GM18870 (cell line): ENCODE measurements at regions not wholly inside any gene's neighbourhood (a gene's known extent, or its start where the extent isn't known, plus 50 kb on each side); places are given as distances from the start of the nearest gene placed in this dataset.

Experiments
- ATAC-seq: cut with Tn5 transposase; IDR thresholded peaks from one replicate; pipeline ENCODE4 v1.9.1; 2021; ENCODE audit warnings: moderate library complexity; ENCODE audit not compliant: unreplicated experiment

GRCh38 chr1:191953526-191953925, 204.7 kb upstream of the RGS18 start:
- ATAC-seq, result no peak

GRCh38 chr1:191959856-191960255, 198.4 kb upstream of the RGS18 start:
- ATAC-seq, result no peak

DNA sequence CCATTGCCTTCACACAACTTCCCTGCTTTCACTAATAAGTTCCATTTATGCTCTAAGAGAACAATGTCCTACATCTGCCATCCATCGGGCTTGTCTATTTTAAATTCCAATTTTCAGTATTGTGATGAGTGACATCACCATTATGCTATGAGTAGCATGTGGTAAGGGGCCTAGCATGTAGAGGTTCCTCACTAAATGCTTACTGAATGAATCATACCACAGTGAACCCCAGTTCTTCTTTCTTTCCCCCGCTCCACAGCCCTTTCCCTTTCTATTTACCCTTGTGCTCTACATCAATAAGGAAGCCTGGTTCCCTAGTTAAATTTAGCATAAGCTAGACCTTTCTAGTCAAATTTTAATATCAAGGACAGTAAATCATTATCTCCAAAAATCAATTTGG, 195.0 kb upstream of the RGS18 start:
- no peak for ATAC-seq

DNA sequence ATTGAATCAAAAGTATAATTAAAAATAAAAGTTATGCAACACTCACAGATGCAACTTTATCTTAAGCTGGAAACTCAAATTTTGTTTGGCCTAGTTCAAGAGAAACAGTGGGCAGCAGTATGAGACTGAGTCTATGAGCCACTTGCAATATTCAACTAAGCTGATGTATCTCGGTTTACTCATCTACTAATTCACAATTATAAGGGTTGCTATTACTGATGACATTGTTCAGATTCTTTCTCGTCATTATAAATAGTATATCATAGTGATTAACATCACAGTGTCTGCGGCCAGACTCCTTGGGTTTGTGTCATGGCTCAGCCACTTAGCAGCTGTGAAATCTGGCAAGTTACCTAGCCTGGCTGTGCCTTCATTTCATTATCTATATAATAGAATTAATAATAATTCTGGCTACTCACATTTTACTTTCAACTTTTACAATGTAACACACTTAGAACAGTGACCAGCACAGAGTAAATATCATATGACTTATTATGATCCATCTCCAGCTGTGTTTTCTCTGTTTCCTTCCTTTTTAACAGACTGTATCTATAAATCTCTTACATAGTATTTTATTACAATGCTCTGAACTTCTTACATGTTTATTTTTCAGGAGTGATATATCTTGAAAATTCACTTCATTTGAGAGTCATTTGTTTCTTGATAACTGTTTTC, 194.3 kb upstream of the RGS18 start:
- ATAC-seq, result no peak

GRCh38 chr1:191969290-191969689, 189.0 kb upstream of the RGS18 start:
- ATAC-seq, result no peak

GRCh38 chr1:191970116-191970515, 188.1 kb upstream of the RGS18 start:
- ATAC-seq, result no peak

GRCh38 chr1:191971447-191971846, 186.8 kb upstream of the RGS18 start:
- ATAC-seq, result no peak

- ATAC-seq, result no peak
Observed at GRCh38 chr1:191974004-191974403, 184.3 kb upstream of the RGS18 start.

DNA sequence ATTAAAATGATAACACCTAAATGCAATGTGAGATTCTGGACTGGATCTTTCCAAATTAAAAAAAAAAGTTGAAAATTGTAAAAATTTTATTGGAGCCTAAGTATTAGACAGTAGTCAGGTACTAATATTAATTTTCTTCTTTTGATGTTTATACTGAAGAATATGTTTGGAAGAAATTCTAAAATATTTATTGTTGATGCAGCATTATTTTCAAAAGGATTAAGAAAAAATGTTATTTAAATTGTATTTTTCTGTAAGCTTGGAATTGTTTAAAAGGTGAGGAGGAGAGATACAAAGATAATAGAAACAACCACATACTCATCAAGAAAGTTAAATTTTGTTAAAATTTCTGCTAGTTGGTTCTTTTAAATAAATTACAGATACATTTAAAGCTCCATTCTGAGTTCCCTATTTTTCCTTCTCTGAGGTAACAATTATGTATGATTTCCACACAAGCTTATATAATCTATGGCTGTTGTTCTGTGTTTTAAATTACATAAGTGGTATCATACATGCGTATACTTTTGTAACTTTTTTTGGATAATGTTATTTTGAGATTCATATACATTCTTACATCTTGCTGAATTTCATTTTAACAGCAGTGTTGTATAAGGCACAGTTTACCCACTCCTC, 180.3 kb upstream of the RGS18 start:
- ATAC-seq, result no peak

GRCh38 chr1:191984856-191985255, 173.4 kb upstream of the RGS18 start:
- ATAC-seq, result no peak

GRCh38 chr1:191992118-191992517, 166.1 kb upstream of the RGS18 start:
- no peak for ATAC-seq

DNA sequence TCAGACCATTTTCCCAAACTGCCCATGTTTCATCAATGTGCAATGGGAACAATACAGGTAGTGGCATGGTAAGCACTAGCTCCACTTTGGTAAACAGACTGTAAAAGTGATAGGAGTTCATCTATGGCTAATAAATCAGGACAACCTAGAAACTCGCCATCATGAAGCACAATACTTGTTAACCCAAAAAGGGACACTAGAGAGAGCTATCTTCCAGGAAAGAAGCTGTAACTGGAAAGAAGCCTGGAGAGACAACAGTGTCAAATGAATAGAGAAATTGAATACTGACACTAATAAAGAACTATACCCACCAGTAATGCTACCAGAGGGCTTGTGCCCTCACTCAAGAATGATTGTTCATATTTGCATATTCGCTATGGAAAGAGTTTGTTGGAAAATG, 164.7 kb upstream of the RGS18 start:
- ATAC-seq, result no peak

DNA sequence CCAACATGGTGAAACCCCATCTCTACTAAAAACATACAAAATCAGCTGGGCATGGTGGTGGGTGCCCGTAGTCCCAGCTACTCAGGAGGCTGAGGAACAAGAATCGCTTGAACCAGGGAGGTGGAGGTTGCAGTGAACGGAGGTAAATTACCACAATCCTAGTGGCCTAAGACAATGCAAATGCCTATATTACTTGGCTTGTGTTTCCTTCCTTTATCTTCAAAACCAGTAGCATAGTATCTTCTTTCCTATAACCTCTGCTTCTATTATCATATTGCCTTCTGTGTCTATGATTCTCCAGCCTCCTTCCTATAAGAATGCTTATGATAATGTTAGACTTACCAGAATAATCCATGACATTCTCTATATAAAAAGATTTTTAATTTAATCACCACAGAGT, 156.2 kb upstream of the RGS18 start:
- no peak for ATAC-seq

DNA sequence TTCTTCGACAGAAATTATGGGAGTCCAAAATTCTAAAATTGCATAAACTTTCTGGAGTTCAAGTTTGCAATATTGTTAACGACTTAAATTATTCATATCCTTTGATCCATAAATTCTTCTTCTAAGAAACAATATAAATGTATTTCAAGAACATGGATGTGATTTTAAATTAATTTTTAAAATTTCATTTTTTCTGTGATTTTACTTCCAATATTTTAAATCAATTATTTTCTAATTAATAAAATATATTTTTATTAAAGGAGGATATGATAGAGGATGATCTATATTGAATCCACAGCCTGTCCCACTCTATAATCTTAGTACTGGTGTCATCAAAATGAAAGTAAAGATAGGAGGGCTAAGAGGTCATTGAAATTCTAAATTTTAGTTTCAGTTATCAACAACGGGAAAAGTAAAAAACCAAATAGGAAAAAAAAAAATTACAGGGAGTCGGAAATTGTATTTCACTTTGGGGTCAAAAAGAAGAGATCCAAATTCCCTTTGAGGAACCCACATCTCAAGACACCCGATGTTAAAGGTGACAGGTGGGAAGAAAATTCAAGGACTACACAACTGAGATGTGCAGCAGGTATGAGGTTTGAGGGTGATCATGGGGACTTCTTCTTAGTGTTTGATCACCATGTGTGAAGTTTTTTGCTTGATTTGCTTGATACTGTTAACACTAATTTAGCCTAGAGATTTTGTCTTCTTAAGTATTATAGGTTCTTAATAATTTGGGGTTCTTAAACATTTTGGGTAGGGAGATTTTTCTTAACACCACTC, 154.8 kb upstream of the RGS18 start:
- ATAC-seq, result no peak

GRCh38 chr1:192005976-192006375, 152.3 kb upstream of the RGS18 start:
- no peak for ATAC-seq

DNA sequence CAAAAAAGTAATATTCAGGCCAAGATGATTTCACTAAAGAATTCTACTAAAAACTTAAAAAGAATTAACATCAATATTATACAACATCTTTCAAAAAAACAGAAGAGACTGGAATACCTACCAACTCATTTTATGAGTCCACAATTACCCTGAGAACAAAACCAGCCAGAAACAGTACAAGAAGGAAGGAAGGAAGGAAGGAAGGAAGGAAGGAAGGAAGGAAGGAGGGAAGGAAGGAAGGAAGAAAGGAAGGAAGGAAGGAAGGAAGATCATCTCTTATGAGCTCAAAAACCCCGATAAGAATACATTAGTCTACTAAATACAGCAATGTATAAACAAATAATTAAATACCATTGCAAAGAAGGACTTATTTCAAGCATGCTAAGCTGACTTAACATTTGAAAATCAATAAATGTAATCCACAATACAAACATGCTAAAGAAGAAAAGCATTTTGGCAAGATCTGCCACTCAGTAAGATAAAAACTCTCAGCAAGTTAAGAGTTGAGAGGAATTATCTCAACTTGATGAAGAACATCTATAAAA, 149.9 kb upstream of the RGS18 start:
- no peak for ATAC-seq

DNA sequence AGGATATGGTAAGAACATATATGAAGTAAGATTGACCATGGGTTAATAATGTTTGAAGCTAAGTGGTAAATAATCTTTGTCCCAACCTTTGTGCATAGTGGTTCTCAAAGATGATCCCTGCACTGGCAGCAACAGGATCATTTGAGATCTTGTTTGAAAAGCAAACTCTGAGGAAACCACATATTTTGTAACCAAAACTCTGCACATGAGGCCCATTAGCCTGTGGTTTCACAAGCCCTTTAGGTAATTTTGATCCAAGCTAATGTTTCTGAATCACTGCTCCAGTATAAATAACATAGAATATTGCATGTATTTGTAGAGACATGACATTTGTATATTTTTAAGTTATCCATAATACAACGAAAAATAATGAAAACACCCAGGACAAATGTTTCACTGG, 147.9 kb upstream of the RGS18 start:
- ATAC-seq, result no peak

- no peak for ATAC-seq
Observed at GRCh38 chr1:192011525-192011924, 146.7 kb upstream of the RGS18 start.

DNA sequence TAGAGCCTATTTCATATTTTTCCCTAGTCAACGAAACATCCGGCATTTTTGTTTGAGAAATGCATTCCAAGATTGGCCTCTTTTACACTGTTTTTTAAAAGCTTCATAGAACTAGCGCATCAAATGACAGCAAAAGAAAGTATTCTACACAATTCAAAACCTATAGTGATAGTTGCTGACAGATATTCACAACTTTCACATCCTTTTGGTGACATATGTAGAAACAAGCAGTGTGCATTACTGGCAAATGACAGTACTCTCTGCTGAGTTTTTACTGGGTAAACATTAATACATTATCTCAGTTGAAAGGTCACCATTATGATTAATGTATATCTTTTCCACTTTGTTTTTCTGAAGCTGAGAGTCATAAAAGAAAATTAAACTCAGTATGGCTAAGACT, 135.4 kb upstream of the RGS18 start:
- no peak for ATAC-seq

DNA sequence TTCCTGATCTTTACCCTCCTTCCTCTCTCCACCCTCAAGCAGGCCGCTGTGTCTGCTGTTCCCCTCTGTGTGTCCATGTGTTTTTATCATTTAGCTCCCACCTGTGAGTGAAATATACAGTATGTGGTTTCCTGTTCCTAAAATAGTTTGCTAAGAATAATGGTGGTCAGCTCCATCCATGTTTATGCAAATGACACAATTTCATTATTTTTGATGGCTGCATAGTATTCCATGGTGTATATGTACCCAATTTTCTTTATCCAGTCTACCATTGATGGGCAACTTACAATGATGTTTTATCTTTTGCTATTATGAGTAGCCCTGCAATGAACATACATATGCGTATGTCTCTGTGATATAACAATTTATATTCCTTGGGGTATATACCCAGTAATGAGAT, 133.4 kb upstream of the RGS18 start:
- no peak for ATAC-seq

DNA sequence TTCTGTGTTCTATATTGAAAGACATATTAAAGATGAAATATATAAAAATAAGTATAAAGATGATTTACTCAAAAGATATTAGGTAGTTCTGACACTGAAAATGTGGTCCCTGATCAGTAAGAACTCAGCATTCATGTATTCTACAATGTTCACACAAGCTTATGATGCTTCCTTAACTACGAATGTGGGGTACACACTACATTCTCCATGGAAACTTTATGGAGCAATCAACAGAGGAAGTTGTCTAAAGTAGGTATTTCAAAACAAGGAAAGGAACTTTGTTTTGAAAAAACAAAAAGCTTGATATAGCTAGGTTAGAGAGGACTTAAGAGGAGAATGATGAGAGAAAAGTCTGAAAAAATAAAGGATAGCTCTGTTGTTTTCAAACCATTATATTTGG, 119.7 kb upstream of the RGS18 start:
- no peak for ATAC-seq

GRCh38 chr1:192045131-192045530, 113.1 kb upstream of the RGS18 start:
- no peak for ATAC-seq
